ENCODE measurements at regions not wholly inside any gene's neighbourhood (a gene's known extent, or its start where the extent isn't known, plus 50 kb on each side); places are given as distances from the start of the nearest gene placed in this dataset.

DNA sequence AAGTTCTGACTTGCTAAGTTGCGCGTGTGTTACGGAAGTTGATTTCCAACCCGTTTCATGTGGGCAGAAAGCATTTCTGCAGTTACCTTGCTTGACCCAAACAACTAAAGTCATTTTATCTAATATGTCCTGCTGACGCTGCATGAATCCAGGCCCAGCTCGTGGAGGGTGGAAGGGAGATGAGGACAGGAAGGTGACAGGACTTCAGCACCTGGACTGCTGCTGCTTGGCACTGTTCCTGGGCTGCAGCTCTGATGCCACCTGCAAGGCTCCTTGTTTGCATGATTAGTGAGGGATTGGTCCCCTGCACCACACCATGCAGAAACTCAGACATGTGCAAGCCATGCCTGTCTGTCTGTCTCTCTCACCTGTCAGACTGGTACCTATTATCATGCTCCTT, 198.4 kb downstream of the PRDM2 start:
- no peak for TF ChIP-seq CTCF (IDR thresholded peaks at IDR 0.05)
- intact Hi-C loops (cut with DNase I) = no loop called here
- no peaks in the 10 kb centered on the region for H3K36me3 ChIP-seq
- no peak overlapping the region for H3K4me3 ChIP-seq
- DNase-seq = no peak
- ATAC-seq = no peak
- H3K4me1 ChIP-seq = no peaks in the 10 kb centered on the region
- no peak overlapping the region for H3K27ac ChIP-seq
- H3K27me3 ChIP-seq (ENCODE audit: low read depth) = peaks cover 24% of the 10 kb centered on the region
- H3K9me3 ChIP-seq = no peaks in the 10 kb centered on the region

- Histone ChIP-seq H3K9me3 (peaks cover 2% of the 10 kb centered on the region), H3K27me3 (ENCODE audit: low read depth) (peaks cover 9% of the 10 kb centered on the region), H3K4me1 (no peaks in the 10 kb centered on the region), H3K36me3 (no peaks in the 10 kb centered on the region), H3K27ac (no peak overlapping the region), H3K4me3 (no peak overlapping the region)
- TF ChIP-seq CTCF (IDR thresholded peaks at IDR 0.05) = no peak
- DNase-seq (no peak), ATAC-seq (no peak)
- intact Hi-C loops (cut with DNase I) = no loop called here
Measured at GRCh38 chr1:13899856-13900255, 199.9 kb downstream of the PRDM2 start.

- TF ChIP-seq CTCF (IDR thresholded peaks at IDR 0.05) = no peak
- no peak overlapping the region for H3K27ac ChIP-seq
- peaks cover 2% of the 10 kb centered on the region for H3K27me3 ChIP-seq (ENCODE audit: low read depth)
- ATAC-seq (no peak), DNase-seq (no peak)
- no peaks in the 10 kb centered on the region for H3K4me1 ChIP-seq
- peaks cover 3% of the 10 kb centered on the region for H3K9me3 ChIP-seq
- no peak overlapping the region for H3K4me3 ChIP-seq
- H3K36me3 ChIP-seq = no peaks in the 10 kb centered on the region
- intact Hi-C loops (cut with DNase I) = no loop called here
Measured at GRCh38 chr1:13900583-13900982, 200.6 kb downstream of the PRDM2 start.

DNA sequence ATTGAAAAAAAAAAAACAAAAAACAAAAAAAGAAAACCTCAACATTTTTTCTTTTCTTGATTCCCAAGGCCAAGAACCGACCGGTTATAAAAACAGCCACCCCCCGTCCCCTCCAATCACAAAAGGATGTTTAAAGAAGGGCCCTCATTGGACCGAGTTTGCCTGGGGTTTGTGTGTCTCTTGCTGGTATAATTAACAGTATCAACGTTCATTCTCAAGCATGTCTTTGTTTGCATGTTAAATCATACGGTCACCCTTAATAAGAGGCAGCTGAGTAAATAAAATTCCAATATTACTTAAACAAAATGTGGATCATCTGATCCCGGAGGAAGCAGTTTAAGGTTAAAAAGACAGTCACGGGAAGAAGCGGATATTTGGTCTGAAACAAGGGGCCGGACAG, 201.1 kb downstream of the PRDM2 start:
- Histone ChIP-seq H3K27me3 (ENCODE audit: low read depth) (no peaks in the 10 kb centered on the region), H3K4me1 (no peaks in the 10 kb centered on the region), H3K9me3 (peaks cover 3% of the 10 kb centered on the region), H3K36me3 (no peaks in the 10 kb centered on the region), H3K27ac (no peak overlapping the region), H3K4me3 (no peak overlapping the region)
- intact Hi-C loops (cut with DNase I) = no loop called here
- no peak for TF ChIP-seq CTCF (IDR thresholded peaks at IDR 0.05)
- DNase-seq (no peak), ATAC-seq (no peak)

GRCh38 chr1:13901597-13901996, 201.6 kb downstream of the PRDM2 start:
- Histone ChIP-seq H3K4me3 (no peak overlapping the region), H3K4me1 (no peaks in the 10 kb centered on the region), H3K9me3 (peaks cover 3% of the 10 kb centered on the region), H3K36me3 (no peaks in the 10 kb centered on the region), H3K27ac (no peak overlapping the region), H3K27me3 (ENCODE audit: low read depth) (no peaks in the 10 kb centered on the region)
- intact Hi-C loops (cut with DNase I) = no loop called here
- ATAC-seq (no peak), DNase-seq (no peak)
- TF ChIP-seq CTCF (IDR thresholded peaks at IDR 0.05) = no peak

GRCh38 chr1:13908128-13908527, 208.1 kb downstream of the PRDM2 start:
- Histone ChIP-seq H3K36me3 (no peaks in the 10 kb centered on the region), H3K4me1 (peaks cover 7% of the 10 kb centered on the region), H3K27me3 (ENCODE audit: low read depth) (no peaks in the 10 kb centered on the region), H3K4me3 (no peak overlapping the region), H3K9me3 (peaks cover 3% of the 10 kb centered on the region), H3K27ac (no peak overlapping the region)
- ATAC-seq (no peak), DNase-seq (no peak)
- no peak for TF ChIP-seq CTCF (IDR thresholded peaks at IDR 0.05)
- intact Hi-C loops (cut with DNase I) = no loop called here

Data from lower lobe of right lung (tissue), 2 donors.